SU-DHL-6 (cell line): ENCODE measurements at regions not wholly inside any gene's neighbourhood (a gene's known extent, or its start where the extent isn't known, plus 50 kb on each side); places are given as distances from the start of the nearest gene placed in this dataset.

Source experiments
- H2AFZ ChIP-seq: fragments of 200-600 bp; sonication (generic); 2 replicates; pipeline ENCODE4 v1.6.1; 2014; ENCODE audit warnings: low read depth, mild to moderate bottlenecking, moderate library complexity, mixed read lengths, antibody characterized with exemption, low read length; ENCODE audit not compliant: severe bottlenecking
- H3F3A ChIP-seq: fragments of 200-600 bp; shearing (Covaris generic); 2 replicates; pipeline ENCODE4 v1.6.0; 2016; ENCODE audit warnings: antibody characterized with exemption, mild to moderate bottlenecking; ENCODE audit not compliant: insufficient read depth
- H3K27ac ChIP-seq: fragments of 200-600 bp; sonication (generic); 2 replicates; pipeline ENCODE4 v1.5.1; 2016; ENCODE audit warnings: low read depth, mild to moderate bottlenecking, low read length, moderate library complexity, mixed read lengths
- H3K27me3 ChIP-seq: fragments of 200-600 bp; sonication (generic), shearing (Covaris generic); 2 replicates; pipeline ENCODE4 v1.6.0; 2014; ENCODE audit warnings: mild to moderate bottlenecking, low read length
- H3K36me3 ChIP-seq: fragments of 200-600 bp; sonication (generic); 2 replicates; pipeline ENCODE4 v1.6.1; 2014; ENCODE audit warnings: mild to moderate bottlenecking, low read length, mixed read lengths
- H3K4me2 ChIP-seq: fragments of 300-600, 200-600 bp; shearing (Covaris generic), sonication (generic); 2 replicates; pipeline ENCODE4 v1.6.0; 2014; ENCODE audit warnings: low read length, low read depth, mild to moderate bottlenecking; ENCODE audit not compliant: poor library complexity, severe bottlenecking
- H3K4me3 ChIP-seq: fragments of 200-600 bp; sonication (generic); 2 replicates; pipeline ENCODE4 v1.5.1; 2014; ENCODE audit warnings: antibody characterized with exemption, low read length, mild to moderate bottlenecking, mixed read lengths; ENCODE audit not compliant: insufficient read depth, poor library complexity, severe bottlenecking
- H3K79me2 ChIP-seq: fragments of 200-600 bp; sonication (generic); 2 replicates; pipeline ENCODE4 v1.6.1; 2014; ENCODE audit warnings: mild to moderate bottlenecking, low read length, moderate library complexity; ENCODE audit not compliant: insufficient read depth
- H3K9ac ChIP-seq: fragments of 200-600 bp; sonication (generic); 2 replicates; pipeline ENCODE4 v1.7.0; 2014; ENCODE audit warnings: mild to moderate bottlenecking, low read length
- H3K9me2 ChIP-seq: fragments of 200-600 bp; sonication (generic); replicated peaks from 2 replicates; pipeline ENCODE4 v1.6.1; 2014; ENCODE audit warnings: low read length; ENCODE audit not compliant: insufficient read depth
- H3K9me3 ChIP-seq: fragments of 200-600 bp; sonication (generic); 2 replicates; pipeline ENCODE4 v1.6.1; 2014; ENCODE audit warnings: low read length, mixed read lengths; ENCODE audit not compliant: insufficient read depth
- H4K20me1 ChIP-seq: fragments of 200-600 bp; sonication (generic); 2 replicates; pipeline ENCODE4 v1.6.1; 2014; ENCODE audit warnings: low read depth, mild to moderate bottlenecking, antibody characterized with exemption, low read length, moderate library complexity, mixed read lengths
- EZH2phosphoT487 ChIP-seq: fragments of 200-600 bp; sonication (generic), shearing (Covaris generic); conservative IDR thresholded peaks from 2 replicates; pipeline ENCODE4 v1.6.1; 2018; ENCODE audit warnings: mild to moderate bottlenecking, antibody characterized with exemption, low read length, moderate library complexity, mixed read lengths
- TF ChIP-seq, protein P1 (sequence below): fragments of 200-600 bp; sonication (generic); IDR thresholded peaks from one replicate; pipeline ENCODE4 v1.5.1; 2017; ENCODE audit warnings: antibody characterized with exemption, mild to moderate bottlenecking, low read length, moderate library complexity; ENCODE audit not compliant: insufficient read depth, poor library complexity, severe bottlenecking

DNA sequence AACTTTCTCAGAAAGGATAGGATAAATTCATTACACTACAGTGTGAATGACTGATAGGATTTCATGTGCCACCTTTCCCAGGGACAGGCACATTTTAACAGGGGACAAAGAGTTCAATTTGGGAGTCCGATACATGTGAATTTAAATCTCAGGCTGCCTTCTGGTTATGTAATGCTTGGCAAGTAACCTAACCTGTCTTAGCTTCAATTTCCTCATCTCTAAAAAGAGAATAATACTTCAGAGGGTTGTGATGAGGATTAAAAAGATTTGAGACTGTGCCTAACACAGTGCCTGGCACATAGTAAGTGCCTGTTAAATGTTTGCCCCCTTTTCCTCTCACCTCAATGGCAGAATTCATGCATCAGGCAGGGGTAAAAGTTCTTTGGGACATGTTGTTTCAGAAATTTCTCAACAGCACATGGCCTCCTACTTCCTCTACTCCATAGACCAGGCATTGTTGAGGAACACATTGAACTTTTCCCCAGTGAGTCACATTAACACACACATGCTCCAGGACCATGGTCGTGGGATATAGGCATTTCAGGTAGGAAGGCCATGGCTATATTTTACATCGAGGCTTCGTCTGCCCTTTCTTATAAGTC is 94.6 kb upstream of the EGFLAM start:
- Histone ChIP-seq H3K9ac (no peak overlapping the region), H3K9me2 (no peaks in the 10 kb centered on the region), H4K20me1 (no peaks in the 10 kb centered on the region), H3K79me2 (no peaks in the 10 kb centered on the region), H3K27me3 (no peaks in the 10 kb centered on the region), H3K27ac (no peak overlapping the region), H3F3A (no peaks in the 10 kb centered on the region), H3K9me3 (no peaks in the 10 kb centered on the region), H3K36me3 (no peaks in the 10 kb centered on the region), H2AFZ (no peak overlapping the region), H3K4me2 (no peak overlapping the region), H3K4me3 (no peak overlapping the region)
- TF ChIP-seq EZH2phosphoT487: no peak
- TF ChIP-seq, protein P1, sequence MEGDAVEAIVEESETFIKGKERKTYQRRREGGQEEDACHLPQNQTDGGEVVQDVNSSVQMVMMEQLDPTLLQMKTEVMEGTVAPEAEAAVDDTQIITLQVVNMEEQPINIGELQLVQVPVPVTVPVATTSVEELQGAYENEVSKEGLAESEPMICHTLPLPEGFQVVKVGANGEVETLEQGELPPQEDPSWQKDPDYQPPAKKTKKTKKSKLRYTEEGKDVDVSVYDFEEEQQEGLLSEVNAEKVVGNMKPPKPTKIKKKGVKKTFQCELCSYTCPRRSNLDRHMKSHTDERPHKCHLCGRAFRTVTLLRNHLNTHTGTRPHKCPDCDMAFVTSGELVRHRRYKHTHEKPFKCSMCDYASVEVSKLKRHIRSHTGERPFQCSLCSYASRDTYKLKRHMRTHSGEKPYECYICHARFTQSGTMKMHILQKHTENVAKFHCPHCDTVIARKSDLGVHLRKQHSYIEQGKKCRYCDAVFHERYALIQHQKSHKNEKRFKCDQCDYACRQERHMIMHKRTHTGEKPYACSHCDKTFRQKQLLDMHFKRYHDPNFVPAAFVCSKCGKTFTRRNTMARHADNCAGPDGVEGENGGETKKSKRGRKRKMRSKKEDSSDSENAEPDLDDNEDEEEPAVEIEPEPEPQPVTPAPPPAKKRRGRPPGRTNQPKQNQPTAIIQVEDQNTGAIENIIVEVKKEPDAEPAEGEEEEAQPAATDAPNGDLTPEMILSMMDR: no peak

DNA sequence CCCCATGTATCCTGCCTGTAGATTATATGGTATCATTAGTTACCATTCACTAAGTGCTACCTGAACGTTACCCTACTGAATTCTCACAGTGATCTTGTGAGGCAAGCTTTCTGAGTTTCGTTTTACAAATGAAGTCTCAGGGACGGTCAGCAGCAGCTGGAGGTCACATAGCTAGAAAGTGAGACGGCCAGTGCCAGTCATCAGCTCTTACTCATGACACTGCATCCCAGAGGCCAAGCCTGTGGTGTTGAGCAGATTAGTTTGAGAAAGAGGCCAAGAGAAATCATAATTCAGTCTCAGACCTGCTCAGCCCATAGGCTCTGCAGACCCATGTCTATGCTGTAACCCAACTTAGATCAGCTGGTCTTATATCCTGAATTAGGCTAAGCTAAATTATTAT is 95.7 kb upstream of the EGFLAM start:
- no peaks in the 10 kb centered on the region for H3K9me2 ChIP-seq
- no peak overlapping the region for H3K9ac ChIP-seq
- no peaks in the 10 kb centered on the region for H3F3A ChIP-seq
- H3K9me3 ChIP-seq: no peaks in the 10 kb centered on the region
- H3K27me3 ChIP-seq: no peaks in the 10 kb centered on the region
- no peak for TF ChIP-seq EZH2phosphoT487
- TF ChIP-seq, protein P1: no peak
- H3K36me3 ChIP-seq: no peaks in the 10 kb centered on the region
- H3K4me2 ChIP-seq: no peak overlapping the region
- H3K27ac ChIP-seq: no peak overlapping the region
- no peak overlapping the region for H3K4me3 ChIP-seq
- no peak overlapping the region for H2AFZ ChIP-seq
- H4K20me1 ChIP-seq: no peaks in the 10 kb centered on the region
- no peaks in the 10 kb centered on the region for H3K79me2 ChIP-seq

DNA sequence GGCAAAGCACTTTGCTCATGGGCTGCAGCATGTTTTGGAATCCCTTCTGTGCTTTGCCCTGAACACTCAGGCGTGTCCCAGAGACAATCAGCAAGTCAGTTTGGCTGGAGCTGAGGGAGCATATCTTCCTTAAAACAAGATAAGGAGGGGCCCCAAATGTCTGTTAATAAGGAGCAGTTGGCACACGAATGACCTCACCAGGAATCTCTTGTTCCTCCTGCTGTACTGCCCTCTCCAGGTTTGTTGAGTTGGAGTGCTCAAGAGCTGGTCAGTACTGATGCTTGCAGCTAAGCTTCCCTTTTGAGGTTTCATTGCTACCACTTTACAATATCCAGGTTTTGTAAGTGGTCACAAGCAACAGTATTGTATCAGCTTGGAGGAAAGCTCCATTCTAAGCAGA is 101.3 kb upstream of the EGFLAM start:
- H3K36me3 ChIP-seq: no peaks in the 10 kb centered on the region
- H3F3A ChIP-seq: no peaks in the 10 kb centered on the region
- no peak overlapping the region for H3K4me3 ChIP-seq
- no peak overlapping the region for H3K27ac ChIP-seq
- H3K9me2 ChIP-seq: no peaks in the 10 kb centered on the region
- no peaks in the 10 kb centered on the region for H4K20me1 ChIP-seq
- H3K79me2 ChIP-seq: no peaks in the 10 kb centered on the region
- TF ChIP-seq, protein P1: no peak
- TF ChIP-seq EZH2phosphoT487: no peak
- no peaks in the 10 kb centered on the region for H3K9me3 ChIP-seq
- H3K9ac ChIP-seq: no peak overlapping the region
- H3K4me2 ChIP-seq: no peak overlapping the region
- no peak overlapping the region for H2AFZ ChIP-seq
- no peaks in the 10 kb centered on the region for H3K27me3 ChIP-seq
